ENCODE measurements at regions not wholly inside any gene's neighbourhood (a gene's known extent, or its start where the extent isn't known, plus 50 kb on each side); places are given as distances from the start of the nearest gene placed in this dataset.

DNA sequence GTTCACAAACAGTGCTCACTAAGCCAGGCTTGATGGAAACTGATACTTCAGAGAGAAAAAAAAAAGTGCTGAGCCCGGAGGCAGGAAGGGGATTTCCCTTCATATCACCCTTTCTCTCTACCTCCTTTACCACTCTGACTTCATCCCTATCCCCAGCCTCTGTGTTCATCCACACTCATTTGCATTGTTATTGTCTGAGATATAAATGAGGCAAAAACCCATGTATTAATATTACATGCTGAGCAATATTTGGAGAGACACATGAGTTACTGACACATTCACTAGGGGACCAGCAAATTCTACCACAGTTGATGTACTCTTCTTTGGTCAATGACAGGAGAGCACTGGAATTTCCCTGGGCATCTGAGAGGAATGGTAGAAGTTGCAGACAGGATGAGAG is 175.8 kb downstream of the TNFSF18 start:
- TF ChIP-seq, protein P1, sequence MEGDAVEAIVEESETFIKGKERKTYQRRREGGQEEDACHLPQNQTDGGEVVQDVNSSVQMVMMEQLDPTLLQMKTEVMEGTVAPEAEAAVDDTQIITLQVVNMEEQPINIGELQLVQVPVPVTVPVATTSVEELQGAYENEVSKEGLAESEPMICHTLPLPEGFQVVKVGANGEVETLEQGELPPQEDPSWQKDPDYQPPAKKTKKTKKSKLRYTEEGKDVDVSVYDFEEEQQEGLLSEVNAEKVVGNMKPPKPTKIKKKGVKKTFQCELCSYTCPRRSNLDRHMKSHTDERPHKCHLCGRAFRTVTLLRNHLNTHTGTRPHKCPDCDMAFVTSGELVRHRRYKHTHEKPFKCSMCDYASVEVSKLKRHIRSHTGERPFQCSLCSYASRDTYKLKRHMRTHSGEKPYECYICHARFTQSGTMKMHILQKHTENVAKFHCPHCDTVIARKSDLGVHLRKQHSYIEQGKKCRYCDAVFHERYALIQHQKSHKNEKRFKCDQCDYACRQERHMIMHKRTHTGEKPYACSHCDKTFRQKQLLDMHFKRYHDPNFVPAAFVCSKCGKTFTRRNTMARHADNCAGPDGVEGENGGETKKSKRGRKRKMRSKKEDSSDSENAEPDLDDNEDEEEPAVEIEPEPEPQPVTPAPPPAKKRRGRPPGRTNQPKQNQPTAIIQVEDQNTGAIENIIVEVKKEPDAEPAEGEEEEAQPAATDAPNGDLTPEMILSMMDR (IDR thresholded peaks at IDR 0.05): no peak
- TF ChIP-seq POLR2A (IDR thresholded peaks at IDR 0.05): no peak

All from uterus (tissue), 2 donors.